Endothelial cell of umbilical vein (primary cell): ENCODE measurements at regions not wholly inside any gene's neighbourhood (a gene's known extent, or its start where the extent isn't known, plus 50 kb on each side); places are given as distances from the start of the nearest gene placed in this dataset.

Experiments used
- BruUV-seq: library from RNA; stranded (reverse); fragments of 400-500 nt; replicated peaks from 2 replicates; lab custom pipeline; 2021; lab: Mats Ljungman, UMichigan
- CTCF ChIA-PET: fragments of 300-600, 350-600 bp; sonication (Branson Sonifier 250); formaldehyde crosslinking; loops from one replicate; lab custom pipeline; 2021; ENCODE audit warnings: antibody characterized with exemption, inconsistent platforms; lab: Charles Lee
- POLR2A ChIA-PET: fragments of 300-600, 350-600 bp; sonication (Branson Sonifier 250); formaldehyde crosslinking; loops from one replicate; lab custom pipeline; 2021; ENCODE audit warnings: antibody characterized with exemption, inconsistent platforms; lab: Charles Lee
- DNase-seq: peaks from one replicate; pipeline ENCODE4 v3.0.0-alpha.2; 2011; ENCODE audit warnings: low read depth, low spot score
- FAIRE-seq: peaks from 2 replicates; lab custom pipeline; 2011; peaks lifted over from hg19 to GRCh38; lab: Jason Lieb, UNC
- H2AFZ ChIP-seq: 2 replicates; pipeline ENCODE4 v1.6.0; 2012; ENCODE audit warnings: low read depth, low read length, control low read depth, inconsistent platforms
- H3K27ac ChIP-seq: 2 replicates; pipeline ENCODE4 v1.5.1; 2011; ENCODE audit warnings: low read depth, mild to moderate bottlenecking, control low read depth, low read length, moderate library complexity; ENCODE audit not compliant: insufficient read depth
- H3K27me3 ChIP-seq, 2 experiments: 2 replicates each; pipeline versions ENCODE4 v1.6.0 to v1.6.1; 2011; ENCODE audit warnings: low read length in 2 of 2, mixed read lengths in 1 of 2; ENCODE audit not compliant: control insufficient read depth in 2 of 2, insufficient read depth in 2 of 2
- H3K36me3 ChIP-seq, 2 experiments: 2 replicates in 1 of 2; 3 replicates in 1 of 2; pipeline ENCODE4 v1.5.1; 2011; ENCODE audit warnings: low read length in 2 of 2, mild to moderate bottlenecking in 1 of 2, moderate library complexity in 1 of 2; ENCODE audit not compliant: control insufficient read depth in 2 of 2, insufficient read depth in 2 of 2; ENCODE audit errors: extremely low read depth in 1 of 2
- H3K4me1 ChIP-seq: 3 replicates; pipeline ENCODE4 v1.5.1; 2011; ENCODE audit warnings: mild to moderate bottlenecking, low read length; ENCODE audit not compliant: control insufficient read depth, insufficient read depth; ENCODE audit errors: extremely low read depth
- H3K4me2 ChIP-seq: 2 replicates; pipeline ENCODE4 v1.6.1; 2011; ENCODE audit warnings: low read length, control low read depth, mixed read lengths; ENCODE audit not compliant: insufficient read depth
- H3K4me3 ChIP-seq, 3 experiments: fragments of 200-600 bp in 1 of 3; sonication (generic), shearing (Covaris generic) in 1 of 3; replicated peaks in 1 of 3; 2 replicates each; pipeline ENCODE4 v1.5.1; 2011 to 2016; ENCODE audit warnings: control low read depth in 3 of 3, low read length in 3 of 3, mild to moderate bottlenecking in 2 of 3, inconsistent platforms in 1 of 3, low read depth in 1 of 3, moderate library complexity in 1 of 3; ENCODE audit not compliant: insufficient read depth in 1 of 3
- H3K79me2 ChIP-seq: 2 replicates; pipeline ENCODE4 v1.6.0; 2012; ENCODE audit warnings: low read length, inconsistent platforms; ENCODE audit not compliant: control insufficient read depth, insufficient read depth
- H3K9ac ChIP-seq: replicated peaks from 2 replicates; pipeline ENCODE3; 2011; ENCODE audit warnings: low read length, control low read depth; ENCODE audit not compliant: insufficient read depth; ENCODE audit errors: extremely low read depth
- H3K9me1 ChIP-seq: replicated peaks from 3 replicates; pipeline ENCODE4 v1.6.0; 2011; ENCODE audit warnings: mild to moderate bottlenecking, low read length; ENCODE audit not compliant: control insufficient read depth, insufficient read depth; ENCODE audit errors: extremely low read depth
- H3K9me3 ChIP-seq: replicated peaks from 2 replicates; pipeline ENCODE4 v1.5.1; 2012; ENCODE audit warnings: low read length, inconsistent platforms; ENCODE audit not compliant: control insufficient read depth, insufficient read depth
- H4K20me1 ChIP-seq: replicated peaks from 2 replicates; pipeline ENCODE3; 2011; ENCODE audit warnings: mild to moderate bottlenecking, low read length; ENCODE audit not compliant: control insufficient read depth, insufficient read depth; ENCODE audit errors: extremely low read depth
- EZH2 ChIP-seq: IDR thresholded peaks from 2 replicates; pipeline ENCODE4 v1.6.1; 2012; ENCODE audit warnings: borderline replicate concordance, low read depth, mild to moderate bottlenecking, moderate library complexity, low read length, inconsistent platforms; ENCODE audit not compliant: severe bottlenecking
- FOS ChIP-seq: IDR thresholded peaks from 2 replicates; pipeline ENCODE4 v1.6.1; 2011; ENCODE audit warnings: mild to moderate bottlenecking, low read length, moderate library complexity, borderline replicate concordance; ENCODE audit not compliant: insufficient read depth
- GATA2 ChIP-seq: IDR thresholded peaks from 2 replicates; pipeline ENCODE4 v1.7.0; 2011; ENCODE audit warnings: low read depth, mild to moderate bottlenecking, moderate library complexity, mixed read lengths, low read length; ENCODE audit not compliant: insufficient read length, insufficient read depth
- JUN ChIP-seq: IDR thresholded peaks from 2 replicates; pipeline ENCODE4 v1.6.1; 2011; ENCODE audit warnings: borderline replicate concordance, low read depth; ENCODE audit not compliant: insufficient read length, insufficient read depth
- MAX ChIP-seq: IDR thresholded peaks from 2 replicates; pipeline ENCODE4 v1.6.1; 2011; ENCODE audit not compliant: insufficient read depth, insufficient read length
- MYC ChIP-seq: IDR thresholded peaks from one replicate; pipeline ENCODE4 v1.6.1; 2011; ENCODE audit warnings: mild to moderate bottlenecking, low read depth, low read length
- POLR2A ChIP-seq: IDR thresholded peaks from 2 replicates; pipeline ENCODE4 v1.6.1; 2012; ENCODE audit warnings: low read depth, mild to moderate bottlenecking, control low read depth, low read length
- POLR2AphosphoS5 ChIP-seq: IDR thresholded peaks from 2 replicates; pipeline ENCODE4 v1.6.1; 2012; ENCODE audit warnings: low read depth, mild to moderate bottlenecking, control low read depth, low read length, moderate library complexity; ENCODE audit not compliant: insufficient read depth
- dilution Hi-C: fragments of 300-500 bp; cut with MboI; formaldehyde crosslinking; loops from one replicate; pipeline ENCODE4 v1.15.0; 2019; ENCODE audit warnings: low sequenced_read_pairs; ENCODE audit not compliant: extremely low pct_ligation_motif_present
- intact Hi-C: fragments of 100-400 bp; cut with micrococcal nuclease; formaldehyde crosslinking; loops from one replicate; pipeline ENCODE4 v1.10.0; 2022
- TF ChIP-seq, protein P1 (sequence below), 2 donors: IDR thresholded peaks; 1 replicate in 1 of 2; 2 replicates in 1 of 2; pipeline ENCODE4 v1.5.1; 2011; ENCODE audit warnings: low read length in 2 of 2, mild to moderate bottlenecking in 2 of 2, moderate library complexity in 2 of 2, control low read depth in 1 of 2, inconsistent platforms in 1 of 2, low read depth in 1 of 2; ENCODE audit not compliant: insufficient read depth in 1 of 2; ENCODE audit errors: extremely low read depth in 1 of 2

- POLR2A ChIA-PET: no interaction called here
- no peak for FAIRE-seq
- no TSS peak for BruUV-seq
These were observed 307.7 kb upstream of the SEMA6D start for GRCh38 chr15:47409600-47409999.

More at GRCh38 chr15:47409600-47409999, 307.7 kb upstream of the SEMA6D start:
- H3K9me3 ChIP-seq: no peaks in the 10 kb centered on the region
- H3K36me3 ChIP-seq: no peaks in the 10 kb centered on the region
- no peak overlapping the region for H2AFZ ChIP-seq
- no peak overlapping the region for H3K9ac ChIP-seq
- H4K20me1 ChIP-seq: no peaks in the 10 kb centered on the region
- peaks cover 26% of the 10 kb centered on the region for H3K4me1 ChIP-seq
- CTCF ChIA-PET: interaction anchor here (1.0 to 1.9 kb wide), 4 partner anchors 9 to 62 kb away, joined by 3 to 5 read pairs (median 4); no protein-coding TSS in a partner anchor
- H3K27me3 ChIP-seq: no peaks in the 10 kb centered on the region
- intact Hi-C loops (no loop called here), dilution Hi-C loops (no loop called here)
- no peaks in the 10 kb centered on the region for H3K79me2 ChIP-seq
- H3K4me2 ChIP-seq: no peak overlapping the region
- no peak overlapping the region for H3K27ac ChIP-seq
- TF ChIP-seq MAX (no peak), MYC (no peak), JUN (no peak), EZH2 (no peak), POLR2AphosphoS5 (no peak), FOS (no peak), GATA2 (no peak), POLR2A (no peak)
- TF ChIP-seq, protein P1, sequence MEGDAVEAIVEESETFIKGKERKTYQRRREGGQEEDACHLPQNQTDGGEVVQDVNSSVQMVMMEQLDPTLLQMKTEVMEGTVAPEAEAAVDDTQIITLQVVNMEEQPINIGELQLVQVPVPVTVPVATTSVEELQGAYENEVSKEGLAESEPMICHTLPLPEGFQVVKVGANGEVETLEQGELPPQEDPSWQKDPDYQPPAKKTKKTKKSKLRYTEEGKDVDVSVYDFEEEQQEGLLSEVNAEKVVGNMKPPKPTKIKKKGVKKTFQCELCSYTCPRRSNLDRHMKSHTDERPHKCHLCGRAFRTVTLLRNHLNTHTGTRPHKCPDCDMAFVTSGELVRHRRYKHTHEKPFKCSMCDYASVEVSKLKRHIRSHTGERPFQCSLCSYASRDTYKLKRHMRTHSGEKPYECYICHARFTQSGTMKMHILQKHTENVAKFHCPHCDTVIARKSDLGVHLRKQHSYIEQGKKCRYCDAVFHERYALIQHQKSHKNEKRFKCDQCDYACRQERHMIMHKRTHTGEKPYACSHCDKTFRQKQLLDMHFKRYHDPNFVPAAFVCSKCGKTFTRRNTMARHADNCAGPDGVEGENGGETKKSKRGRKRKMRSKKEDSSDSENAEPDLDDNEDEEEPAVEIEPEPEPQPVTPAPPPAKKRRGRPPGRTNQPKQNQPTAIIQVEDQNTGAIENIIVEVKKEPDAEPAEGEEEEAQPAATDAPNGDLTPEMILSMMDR (IDR thresholded peaks at IDR 0.05; ENCODE audit: extremely low read depth in 1 of 2, insufficient read depth in 1 of 2, low read depth in 1 of 2, low read length in 2 of 2): no peak
- no peak overlapping the region for H3K4me3 ChIP-seq
- no peaks in the 10 kb centered on the region for H3K9me1 ChIP-seq
- no peak for DNase-seq
